Gastroesophageal sphincter (tissue), 2 donors: ENCODE measurements at regions not wholly inside any gene's neighbourhood (a gene's known extent, or its start where the extent isn't known, plus 50 kb on each side); places are given as distances from the start of the nearest gene placed in this dataset.

Experiments
- EP300 ChIP-seq: sonication (generic); formaldehyde crosslinking; IDR thresholded peaks from one replicate; pipeline ENCODE4 v1.6.1; 2017; ENCODE audit warnings: antibody characterized with exemption, mild to moderate bottlenecking
- POLR2AphosphoS5 ChIP-seq: sonication (generic); formaldehyde crosslinking; IDR thresholded peaks from one replicate; pipeline ENCODE4 v1.6.1; 2017; ENCODE audit warnings: antibody characterized with exemption

DNA sequence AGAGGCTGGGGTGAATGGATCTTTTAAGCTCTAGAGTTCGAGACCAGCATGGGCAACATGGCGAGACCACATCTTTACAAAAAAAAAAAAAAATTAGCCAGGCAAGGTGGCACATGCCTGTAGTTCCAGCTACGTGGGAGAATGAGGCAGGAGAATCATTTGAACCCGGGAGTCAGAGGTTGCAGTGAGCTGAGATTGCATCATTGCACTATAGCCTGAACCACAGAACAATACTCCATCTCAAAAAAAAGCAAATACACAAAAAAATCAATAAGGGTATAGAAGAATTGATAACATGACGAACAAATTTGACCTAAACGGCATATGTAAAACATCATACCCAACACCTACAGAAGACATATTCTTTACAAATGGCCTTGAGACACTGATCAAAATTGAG lies 668.4 kb downstream of the MECOM start:
- no peak for TF ChIP-seq EP300
- no peak for TF ChIP-seq POLR2AphosphoS5
